Retina (tissue), 1 donor: ENCODE measurements at regions not wholly inside any gene's neighbourhood (a gene's known extent, or its start where the extent isn't known, plus 50 kb on each side); places are given as distances from the start of the nearest gene placed in this dataset.

Experiments used
- DNase-seq: peaks from one replicate; pipeline ENCODE4 v3.0.0-alpha.2; 2016

- no peak for DNase-seq
Measured at GRCh38 chr13:31965361-31966066, 66.1 kb upstream of the FRY start.

GRCh38 chr13:31967155-31967554 lies 64.4 kb upstream of the FRY start:
- DNase-seq, result no peak

- DNase-seq, result no peak
Measured at GRCh38 chr13:31968473-31968872, 63.1 kb upstream of the FRY start.

- no peak for DNase-seq
Measured at GRCh38 chr13:31970231-31970930, 61.2 kb upstream of the FRY start.

GRCh38 chr13:31972453-31972852 lies 59.1 kb upstream of the FRY start:
- no peak for DNase-seq

- no peak for DNase-seq
Measured at GRCh38 chr13:31978021-31978420, 53.6 kb upstream of the FRY start.

- DNase-seq, result no peak
Measured at GRCh38 chr13:31980830-31981229, 50.7 kb upstream of the FRY start.
